ENCODE measurements at regions not wholly inside any gene's neighbourhood (a gene's known extent, or its start where the extent isn't known, plus 50 kb on each side); places are given as distances from the start of the nearest gene placed in this dataset.

GRCh38 chr15:72833561-72833960, 50.0 kb upstream of the ADPGK start:
- no peak overlapping the region for H3K27ac ChIP-seq (ENCODE audit: low read depth in 1 of 2, low read length in 2 of 2)
- H3K9ac ChIP-seq (ENCODE audit: insufficient read depth, low read length, poor library complexity, severe bottlenecking), result no peak overlapping the region
- no peak for DNase-seq
- no peak overlapping the region for H3K4me2 ChIP-seq (replicated peaks; ENCODE audit: extremely low read depth, low read length, poor library complexity, severe bottlenecking)
- H3K36me3 ChIP-seq (replicated peaks in 1 of 2; ENCODE audit: control insufficient read depth in 1 of 2, insufficient read depth in 2 of 2, low read length in 2 of 2), result no peaks in the 10 kb centered on the region
- H3K4me3 Mint-ChIP-seq, result no peak overlapping the region
- no peak overlapping the region for H2AFZ ChIP-seq (ENCODE audit: insufficient read depth, low read depth, low read length, poor library complexity, severe bottlenecking)
- H3K4me3 ChIP-seq (replicated peaks in 1 of 3; ENCODE audit: low read depth in 2 of 3, low read length in 3 of 3), result no peak overlapping the region
- peaks cover 0 to 3% (median 1%) of the 10 kb centered on the region in 7 donors for H3K9me3 Mint-ChIP-seq
- peaks cover 6 to 10% of the 10 kb centered on the region in 2 donors for H3K4me1 ChIP-seq (ENCODE audit: control insufficient read depth in 1 of 2, insufficient read depth in 2 of 2, low read length in 2 of 2)
- H3K27me3 ChIP-seq (ENCODE audit: control insufficient read depth in 2 of 2, insufficient read depth in 2 of 2, low read length in 2 of 2), result no peaks in the 10 kb centered on the region
- H3K36me3 Mint-ChIP-seq, result no peaks in the 10 kb centered on the region
- H3K79me2 ChIP-seq (ENCODE audit: insufficient read depth, low read length), result no peaks in the 10 kb centered on the region
- H3K9me3 ChIP-seq (replicated peaks in 1 of 2; ENCODE audit: control insufficient read depth in 1 of 2, insufficient read depth in 1 of 2, low read length in 2 of 2), result no peaks in the 10 kb centered on the region
- peaks cover 0 to 8% (median 0%) of the 10 kb centered on the region in 3 donors for H3K27me3 Mint-ChIP-seq (ENCODE audit: low read depth in 3 of 3)
- H3K27ac Mint-ChIP-seq, result no peak overlapping the region
- intact Hi-C loops (cut with micrococcal nuclease), result no loop called here
- no peak for TF ChIP-seq CTCF (IDR thresholded peaks at IDR 0.05)
- H3K4me1 Mint-ChIP-seq, result peaks cover 14% of the 10 kb centered on the region
- no CpG with 5 or more reads among the region's 2 CpGs for WGBS (ENCODE audit: insufficient coverage)
- no peaks in the 10 kb centered on the region for H4K20me1 ChIP-seq (ENCODE audit: insufficient read depth, low read length)
